Activated CD4-positive, alpha-beta T cell treated with anti-CD3 and anti-CD28 coated beads for 1 hour (primary cell): ENCODE measurements at regions not wholly inside any gene's neighbourhood (a gene's known extent, or its start where the extent isn't known, plus 50 kb on each side); places are given as distances from the start of the nearest gene placed in this dataset.

Source experiments
- DNase-seq: peaks from one replicate; pipeline ENCODE4 v3.0.0-alpha.2; 2020

DNA sequence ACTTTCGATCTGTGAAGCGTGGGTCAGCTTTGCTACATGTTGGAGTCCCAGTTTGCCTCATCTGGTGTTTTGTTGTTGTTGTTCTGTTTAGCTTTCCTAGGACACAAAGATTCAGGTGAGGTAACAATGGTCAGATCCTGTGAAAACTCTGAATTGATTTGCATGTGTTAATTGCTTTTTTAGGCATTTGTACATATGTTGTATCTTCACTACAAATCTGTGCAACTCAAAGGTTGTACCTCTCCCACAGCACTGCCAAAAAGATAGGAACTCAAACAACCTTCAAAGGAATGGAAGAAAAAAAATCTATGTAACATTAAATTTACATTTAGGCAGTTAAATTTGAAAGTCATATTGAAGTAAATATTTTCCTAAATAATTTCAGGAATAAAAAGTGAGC, 518.5 kb upstream of the TENM4 start:
- no peak for DNase-seq

DNA sequence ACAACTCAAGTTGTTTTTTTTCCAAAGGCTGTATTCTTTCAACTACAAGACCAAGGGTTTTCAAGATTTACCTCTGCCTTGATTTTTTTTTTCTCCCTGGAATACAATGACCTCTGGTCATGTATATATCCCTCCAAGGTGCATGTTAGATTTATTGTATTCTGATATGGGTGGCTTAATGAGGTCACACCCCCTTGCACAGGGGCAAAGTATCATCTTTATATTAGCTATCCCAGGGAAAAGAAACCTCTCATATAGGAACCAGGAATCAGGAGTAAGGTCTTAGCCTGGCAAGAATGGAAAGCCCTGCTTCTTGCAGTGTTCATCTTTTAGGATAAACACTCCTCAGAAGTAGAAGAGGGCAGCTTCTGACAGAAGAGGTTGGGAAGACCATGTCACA, 516.9 kb upstream of the TENM4 start:
- no peak for DNase-seq

DNA sequence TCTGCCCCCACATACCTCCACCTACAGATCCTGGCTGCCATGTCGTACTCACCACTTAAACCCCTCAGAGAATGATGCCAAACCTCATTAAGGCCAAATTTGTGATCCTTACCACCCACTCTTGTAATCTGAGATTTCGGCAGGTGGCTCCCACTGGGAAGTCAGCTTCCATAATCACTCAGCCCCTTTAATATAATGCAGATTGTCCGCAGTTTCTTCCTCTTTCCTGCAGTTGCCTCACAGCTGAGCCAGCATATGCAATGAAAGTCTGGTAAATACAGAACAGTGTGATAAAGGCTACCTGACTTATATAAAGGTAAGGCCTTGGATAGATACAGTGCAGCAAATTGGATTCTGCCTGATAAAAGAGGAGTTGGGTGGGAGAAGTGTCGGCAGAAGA, 515.2 kb upstream of the TENM4 start:
- no peak for DNase-seq

- no peak for DNase-seq
Measured at GRCh38 chr11:79953629-79954028, 512.8 kb upstream of the TENM4 start.

GRCh38 chr11:79950741-79951140, 509.9 kb upstream of the TENM4 start:
- no peak for DNase-seq

- no peak for DNase-seq
Measured at GRCh38 chr11:79950172-79950571, 509.3 kb upstream of the TENM4 start.

DNA sequence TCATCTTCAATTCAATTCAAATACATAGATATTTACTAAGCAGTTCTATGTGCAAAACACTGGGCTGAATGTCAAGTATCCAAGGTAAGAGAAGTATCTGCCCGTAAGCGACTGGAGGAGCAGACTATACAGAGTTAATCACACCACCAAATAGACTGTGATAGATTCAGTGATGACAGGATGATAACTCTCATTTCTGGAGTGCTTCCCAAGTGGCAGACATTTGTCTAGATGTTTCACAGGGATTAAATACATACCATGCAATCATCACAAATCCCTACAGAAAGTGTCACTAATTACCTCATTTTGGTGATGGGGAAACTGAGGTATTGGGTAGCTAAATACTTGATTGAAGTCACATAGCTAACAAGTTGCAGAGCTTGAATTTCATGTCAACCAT, 508.7 kb upstream of the TENM4 start:
- no peak for DNase-seq

GRCh38 chr11:79942646-79943045, 501.8 kb upstream of the TENM4 start:
- no peak for DNase-seq

GRCh38 chr11:79942090-79942489, 501.3 kb upstream of the TENM4 start:
- no peak for DNase-seq

DNA sequence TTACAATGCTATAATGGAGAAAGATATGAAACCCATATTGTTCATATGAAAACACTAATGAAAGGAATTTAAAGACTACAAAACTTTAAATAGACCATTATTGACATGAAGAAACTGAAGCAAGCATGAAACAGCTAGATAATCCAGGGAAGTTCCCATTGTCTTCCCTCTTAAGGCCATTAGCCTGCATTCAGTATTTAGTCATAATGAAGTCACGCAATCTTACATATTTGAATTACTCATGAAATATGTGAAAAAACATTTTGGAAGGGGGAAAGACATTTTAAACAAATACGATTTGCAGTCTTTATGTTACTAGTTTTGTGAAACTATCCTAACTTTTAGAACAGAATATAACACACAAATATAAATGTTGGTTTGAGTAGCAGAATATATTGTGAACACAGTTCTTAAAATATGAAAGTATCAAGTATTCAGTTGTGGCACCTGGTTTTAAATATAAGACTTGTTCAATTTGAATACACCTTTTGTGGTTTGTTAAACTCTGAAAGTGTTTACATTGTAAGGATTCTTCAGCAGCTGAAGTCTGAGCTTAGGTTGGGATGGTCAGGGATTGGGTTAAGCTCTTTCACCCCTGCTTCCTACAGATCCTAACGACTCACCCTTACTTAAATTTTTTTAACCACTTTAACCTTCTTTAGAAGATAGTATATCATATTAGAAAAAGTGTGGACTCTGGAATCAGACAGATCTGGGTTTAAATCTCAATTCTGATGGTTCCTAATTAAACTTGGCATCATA, 500.3 kb upstream of the TENM4 start:
- no peak for DNase-seq

GRCh38 chr11:79940165-79940564, 499.3 kb upstream of the TENM4 start:
- no peak for DNase-seq

GRCh38 chr11:79939111-79939510, 498.3 kb upstream of the TENM4 start:
- no peak for DNase-seq

- no peak for DNase-seq
Measured at GRCh38 chr11:79937676-79938334, 497.0 kb upstream of the TENM4 start.

GRCh38 chr11:79932612-79933011, 491.8 kb upstream of the TENM4 start:
- DNase-seq = no peak

- no peak for DNase-seq
Measured at GRCh38 chr11:79931692-79932091, 490.9 kb upstream of the TENM4 start.

- DNase-seq = no peak
Measured at GRCh38 chr11:79926707-79927106, 485.9 kb upstream of the TENM4 start.

- DNase-seq = no peak
Measured at GRCh38 chr11:79925570-79925969, 484.7 kb upstream of the TENM4 start.

DNA sequence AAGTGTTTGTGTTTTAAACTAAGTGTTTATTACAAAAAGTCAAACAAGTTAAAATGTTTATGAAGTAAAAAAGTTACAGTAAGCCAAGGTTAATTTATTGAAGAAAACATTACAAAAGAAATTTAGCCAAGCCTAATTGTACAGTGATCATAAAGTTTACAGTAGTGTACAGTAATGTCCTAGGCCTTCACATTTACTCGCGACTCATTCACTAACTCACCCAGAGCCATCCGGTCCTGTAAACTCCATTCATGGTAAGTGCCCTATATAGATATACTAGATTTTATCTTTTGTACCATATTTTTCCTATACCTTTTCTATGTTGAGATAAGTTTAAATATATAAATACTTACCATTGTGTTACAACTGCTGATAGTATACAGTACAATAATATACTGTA, 481.8 kb upstream of the TENM4 start:
- no peak for DNase-seq

GRCh38 chr11:79920480-79920879, 479.6 kb upstream of the TENM4 start:
- no peak for DNase-seq

DNA sequence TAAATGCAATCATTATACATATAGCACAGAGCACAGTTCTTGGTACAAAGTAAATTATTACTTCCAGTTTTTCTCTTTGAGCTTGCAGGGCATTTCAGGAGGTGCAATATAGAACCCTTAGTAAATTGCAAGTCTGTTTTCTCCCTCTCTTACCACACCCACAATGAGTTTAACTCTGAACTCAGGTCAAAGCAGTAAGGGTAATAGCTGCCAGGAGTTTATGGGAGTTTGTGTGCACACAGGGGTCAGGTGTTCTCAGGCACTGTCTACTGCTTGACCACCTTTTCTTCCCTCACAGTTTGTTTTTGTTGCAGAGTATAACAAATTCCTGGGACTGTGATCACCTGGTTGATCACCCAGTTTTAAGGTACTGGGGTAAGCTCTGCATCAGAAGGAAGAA, 478.5 kb upstream of the TENM4 start:
- DNase-seq = no peak

- DNase-seq = no peak
Measured at GRCh38 chr11:79918846-79919245, 478.0 kb upstream of the TENM4 start.

DNA sequence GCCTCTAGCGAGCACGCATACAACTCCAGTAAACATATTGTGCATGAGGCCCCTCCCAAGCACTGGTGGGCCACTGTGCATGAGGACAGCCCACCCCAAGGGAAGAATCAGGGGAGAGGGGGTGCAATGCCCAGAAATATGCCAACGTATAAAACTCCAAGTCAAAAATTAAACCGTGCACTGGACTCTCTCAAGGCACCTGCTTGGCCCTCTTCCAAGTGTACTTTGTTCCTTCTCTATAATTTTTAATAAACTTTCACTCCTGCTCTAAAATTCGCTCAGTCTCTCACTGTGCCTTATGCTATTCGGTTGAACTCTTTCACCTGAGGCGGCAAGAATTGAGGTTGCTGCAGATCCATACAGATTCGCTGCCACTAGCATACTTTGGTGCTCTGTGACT, 465.3 kb upstream of the TENM4 start:
- DNase-seq = no peak

- DNase-seq = no peak
Measured at GRCh38 chr11:79902493-79902892, 461.7 kb upstream of the TENM4 start.

- DNase-seq = no peak
Measured at GRCh38 chr11:79897896-79898295, 457.1 kb upstream of the TENM4 start.

DNA sequence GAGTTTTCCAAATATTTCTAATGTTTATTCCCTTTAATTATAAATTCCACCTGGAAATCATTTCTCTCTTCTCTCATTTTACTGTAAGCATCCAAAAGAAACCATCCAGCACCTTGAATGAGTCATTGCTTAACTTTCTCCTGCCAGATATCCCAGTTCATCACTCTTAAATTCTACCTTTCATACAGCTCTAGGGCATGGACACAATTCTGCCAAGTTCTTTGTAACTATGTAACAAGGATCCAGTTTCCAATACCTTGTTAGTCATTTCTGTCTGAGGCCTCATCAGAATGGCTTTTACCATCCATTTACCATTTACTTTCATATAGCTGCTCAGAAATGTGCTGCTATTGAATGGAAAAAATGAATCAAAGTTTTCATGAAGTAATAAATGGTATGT, 455.4 kb upstream of the TENM4 start:
- no peak for DNase-seq
